Posterior cingulate gyrus (tissue), 11 donors: ENCODE measurements at regions not wholly inside any gene's neighbourhood (a gene's known extent, or its start where the extent isn't known, plus 50 kb on each side); places are given as distances from the start of the nearest gene placed in this dataset.
A peak's percentile ranks its signal among the peaks of the same experiment; 100 is the strongest.
"Not testable (repeated sequence)": the region's sequence is repeated elsewhere in the genome, so short reads cannot be mapped to it uniquely, and the experiment has no call there.

Source experiments
- DNase-seq, 10 donors: peaks; one replicate each; pipeline versions ENCODE4 v3.0.0 to v3.0.0-alpha.2; 2020 to 2021; ENCODE audit warnings: mixed read lengths in 3 of 10
- intact Hi-C: fragments of 100-400 bp; cut with DNase I; formaldehyde crosslinking; loops from one replicate; pipeline ENCODE4 v1.15.1; 2023

DNA sequence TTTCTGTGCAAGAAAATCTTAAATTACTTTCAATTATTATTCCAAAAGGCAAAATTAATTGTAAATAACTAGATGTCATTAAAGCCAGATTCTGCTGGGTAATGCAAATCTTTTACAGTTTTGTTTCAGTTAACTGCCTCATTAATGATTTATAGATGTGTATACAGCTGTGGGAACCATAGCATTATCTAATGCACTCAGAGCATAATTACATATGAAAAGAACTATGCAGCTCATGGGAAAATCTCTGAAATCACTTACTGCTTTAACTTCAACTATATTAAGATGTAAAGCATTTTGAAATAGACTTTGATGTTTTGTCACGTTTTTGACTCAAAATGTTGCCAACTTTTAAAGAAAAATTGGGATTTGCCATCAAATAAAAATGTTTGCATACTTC is 630.3 kb upstream of the KLHL4 start:
- intact Hi-C loops = no loop called here
- no peak for DNase-seq

DNA sequence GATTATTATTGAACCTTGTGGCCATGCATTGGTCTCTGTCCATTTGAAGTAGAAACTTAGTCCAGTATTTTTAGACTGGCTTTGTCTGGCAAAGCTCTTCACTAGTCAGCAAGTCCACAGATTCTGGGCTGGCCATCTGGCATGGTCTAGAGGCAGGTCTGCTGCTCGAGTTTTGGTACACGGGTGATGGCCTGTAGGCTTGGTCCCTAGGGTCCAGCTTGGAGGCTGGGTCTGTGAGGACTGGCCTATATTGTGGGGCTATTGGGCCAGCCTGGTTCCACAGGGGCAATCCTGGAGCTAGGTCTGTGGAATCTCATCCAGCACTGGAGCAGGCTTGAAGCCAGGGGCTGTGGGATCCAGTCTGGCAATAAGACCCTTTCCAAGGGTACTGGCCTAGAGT is 607.6 kb upstream of the KLHL4 start:
- DNase-seq = peak in 1 of 10 donors; percentile 68
- intact Hi-C loops = no loop called here

DNA sequence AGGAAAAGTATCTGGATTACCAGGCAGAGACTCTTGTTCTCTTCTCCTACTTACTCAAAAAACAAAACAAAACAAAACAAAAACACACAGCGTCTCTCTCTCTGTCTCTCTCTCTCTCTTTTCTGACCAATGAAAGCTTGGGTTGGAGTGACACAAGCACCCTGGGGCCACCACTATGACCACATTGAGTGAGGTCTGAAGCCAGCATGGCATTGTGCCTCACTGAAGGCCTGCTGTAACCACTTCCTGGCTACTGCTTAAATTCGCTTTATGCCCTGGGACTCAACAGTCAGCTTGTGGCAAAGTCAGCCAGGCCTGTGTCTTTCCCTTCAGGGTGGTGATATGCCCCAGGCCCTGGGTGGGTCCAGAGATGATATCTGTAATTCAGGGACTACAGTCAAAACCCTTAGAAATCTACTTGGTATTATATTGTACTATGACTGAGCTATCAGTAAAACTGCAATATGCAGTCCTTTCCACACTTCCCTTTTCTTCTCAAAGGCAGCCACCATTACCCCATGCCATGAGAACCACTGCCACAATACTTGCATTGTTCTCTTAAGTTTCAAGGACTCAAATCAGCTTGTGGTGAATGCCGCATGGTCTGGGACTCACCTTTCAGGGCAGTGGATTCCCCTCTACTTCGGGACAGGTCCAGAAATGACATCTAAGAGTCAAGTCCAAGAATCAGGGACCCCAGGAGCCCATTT is 606.8 kb upstream of the KLHL4 start:
- no peak for DNase-seq
- intact Hi-C loops = no loop called here

DNA sequence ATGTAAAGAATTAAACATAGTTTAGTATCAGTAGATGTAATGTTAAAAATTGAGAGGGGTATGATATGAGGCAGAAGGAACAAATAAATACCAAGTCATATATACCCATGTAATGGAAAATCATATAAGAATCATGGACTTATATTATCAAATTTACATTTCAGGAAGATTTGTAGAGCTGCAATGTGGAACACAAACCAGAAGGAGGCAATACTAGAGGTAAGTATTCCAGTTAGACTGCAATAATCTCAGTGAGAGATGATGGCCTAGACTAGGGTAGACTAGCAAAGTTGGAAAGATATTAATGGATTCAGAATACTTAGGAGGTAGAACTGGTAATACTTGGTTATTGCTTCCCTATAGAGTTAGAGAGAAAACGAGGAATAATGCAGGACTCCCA is 603.0 kb upstream of the KLHL4 start:
- DNase-seq = no peak
- intact Hi-C loops = no loop called here

DNA sequence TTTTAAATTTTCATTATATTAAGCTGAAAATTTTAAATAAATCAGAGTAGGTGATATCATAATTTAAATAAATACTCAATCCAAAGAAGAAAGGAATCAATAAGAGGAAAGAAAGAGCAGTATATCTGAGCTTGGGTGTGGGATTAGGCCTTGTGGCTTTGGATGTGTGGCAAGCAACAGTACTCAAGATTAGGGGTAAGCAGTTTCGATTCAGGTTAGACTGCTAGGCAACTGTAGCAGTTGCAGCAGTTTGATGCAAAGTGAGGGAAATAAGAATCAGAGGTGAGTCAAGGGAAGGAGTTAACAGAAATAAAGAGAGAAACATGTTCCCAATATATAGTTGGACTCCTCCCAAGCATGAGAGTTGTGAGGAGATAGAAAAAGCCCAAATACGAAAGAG is 599.6 kb upstream of the KLHL4 start:
- intact Hi-C loops = no loop called here
- no peak for DNase-seq

DNA sequence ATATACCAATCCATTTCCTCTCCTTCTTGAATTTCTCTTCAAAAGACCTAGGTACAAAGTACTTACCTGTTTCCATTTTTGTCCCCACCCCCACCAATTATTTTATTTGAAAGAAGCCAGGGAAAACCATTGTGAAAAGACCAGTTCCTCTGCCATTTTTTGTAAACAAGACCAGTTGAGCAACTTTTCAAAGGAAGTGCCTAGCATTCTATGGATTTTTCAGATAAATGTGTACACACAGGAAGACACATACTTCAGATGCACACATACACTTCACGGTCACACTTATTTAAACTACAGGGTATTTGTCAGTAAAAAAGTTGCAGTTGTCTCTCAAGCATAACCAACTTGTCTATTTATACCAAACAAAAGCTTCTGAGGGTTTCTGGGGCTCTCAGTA is 587.2 kb upstream of the KLHL4 start:
- intact Hi-C loops = no loop called here
- DNase-seq = no peak

GRCh38 chrX:86935988-86936387 is 581.6 kb upstream of the KLHL4 start:
- DNase-seq = peak in 1 of 10 donors; percentile 67

DNA sequence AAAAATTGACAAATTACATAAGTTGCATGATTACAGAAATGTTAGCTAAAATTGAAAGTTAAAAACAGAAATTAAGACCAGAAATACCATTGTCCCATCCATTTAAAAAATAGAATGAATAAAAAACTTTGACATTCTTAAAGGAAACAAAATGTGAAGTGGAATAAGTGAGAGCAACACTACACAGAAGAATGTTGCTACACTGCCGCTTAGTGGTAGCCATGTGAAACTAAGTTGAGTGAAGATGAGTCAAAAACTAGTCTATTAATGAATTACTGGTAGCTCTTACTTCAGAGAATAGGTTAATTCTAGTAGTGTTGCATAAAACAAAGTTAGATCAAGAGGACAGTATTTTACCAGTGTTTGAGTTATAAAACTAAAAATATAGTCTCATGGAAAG is 571.0 kb upstream of the KLHL4 start:
- peak in 2 of 10 donors; percentile 2 to 9 for DNase-seq
- intact Hi-C loops = loop anchor here (5.0 kb wide), 1 partner anchor 814 kb away; no protein-coding TSS in a partner anchor

More at GRCh38 chrX:86935988-86936387, 581.6 kb upstream of the KLHL4 start:
- intact Hi-C loops = no loop called here

GRCh38 chrX:86964321-86964720 is 553.3 kb upstream of the KLHL4 start:
- DNase-seq = no peak
- intact Hi-C loops = no loop called here

DNA sequence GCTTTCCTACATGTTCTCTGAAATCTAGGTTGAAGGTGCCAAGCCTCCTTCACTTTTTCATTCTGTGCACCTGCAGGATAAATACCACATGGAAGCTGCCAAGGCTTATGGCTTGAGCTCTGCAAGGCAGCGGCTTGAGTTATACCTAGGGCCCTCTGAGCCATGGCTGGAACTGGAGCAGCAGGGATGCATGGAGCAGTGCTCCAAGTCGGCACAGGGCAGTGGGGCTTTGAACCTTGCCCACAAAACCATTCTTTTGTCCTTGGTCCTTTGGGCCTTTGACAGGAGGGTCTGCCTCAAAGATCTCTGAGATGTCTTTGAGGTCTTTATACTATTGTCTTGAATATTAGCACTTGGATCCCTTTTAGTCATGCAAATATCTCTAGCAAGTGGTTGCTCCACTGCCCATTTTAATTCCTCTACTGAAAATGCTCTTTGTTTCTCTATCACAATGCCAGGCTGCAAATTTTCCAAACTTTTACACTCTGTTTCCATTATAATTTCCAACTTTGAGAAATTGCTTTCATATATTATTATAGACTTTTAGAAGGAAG is 536.2 kb upstream of the KLHL4 start:
- intact Hi-C loops = no loop called here
- DNase-seq = no peak

DNA sequence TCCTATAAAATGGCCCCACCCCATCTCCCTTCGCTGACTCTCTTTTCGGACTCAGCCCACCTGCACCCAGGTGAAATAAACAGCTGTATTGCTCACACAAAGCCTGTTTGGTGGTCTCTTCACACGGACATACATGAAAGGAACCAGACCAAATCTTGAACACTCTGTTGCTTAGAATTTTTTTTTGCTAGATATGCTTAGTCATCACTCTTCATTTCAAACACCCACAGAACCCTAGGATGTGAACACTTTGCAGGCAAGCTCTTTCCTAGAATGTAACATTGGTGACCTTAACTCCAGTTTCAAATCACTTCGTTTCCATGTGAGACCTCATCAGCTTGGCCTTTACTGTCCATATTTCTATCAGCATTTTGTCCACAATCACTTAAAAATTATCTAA is 530.3 kb upstream of the KLHL4 start:
- DNase-seq, intact Hi-C loops: not testable (repeated sequence)

- intact Hi-C loops = no loop called here
- DNase-seq = no peak
These were observed 514.6 kb upstream of the KLHL4 start for GRCh38 chrX:87003031-87003430.

DNA sequence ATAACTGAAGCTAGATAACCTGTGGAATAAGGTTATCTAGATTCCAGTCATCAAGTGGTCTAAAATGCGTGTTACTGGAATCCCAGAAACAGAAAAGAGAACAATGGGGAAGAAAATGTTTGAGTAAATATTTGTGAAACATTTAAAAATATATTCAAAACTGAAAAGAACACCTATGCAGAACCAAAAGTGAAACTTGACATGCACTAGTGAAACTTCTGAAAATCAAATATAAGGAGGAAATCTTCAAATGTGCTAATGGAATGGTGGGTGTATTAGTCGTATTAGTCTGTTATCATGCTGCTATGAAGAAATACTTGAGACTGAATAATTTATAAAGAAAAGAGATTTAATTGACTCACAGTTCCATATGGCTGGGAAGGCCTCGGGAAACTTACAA is 512.4 kb upstream of the KLHL4 start:
- intact Hi-C loops = no loop called here
- no peak for DNase-seq

DNA sequence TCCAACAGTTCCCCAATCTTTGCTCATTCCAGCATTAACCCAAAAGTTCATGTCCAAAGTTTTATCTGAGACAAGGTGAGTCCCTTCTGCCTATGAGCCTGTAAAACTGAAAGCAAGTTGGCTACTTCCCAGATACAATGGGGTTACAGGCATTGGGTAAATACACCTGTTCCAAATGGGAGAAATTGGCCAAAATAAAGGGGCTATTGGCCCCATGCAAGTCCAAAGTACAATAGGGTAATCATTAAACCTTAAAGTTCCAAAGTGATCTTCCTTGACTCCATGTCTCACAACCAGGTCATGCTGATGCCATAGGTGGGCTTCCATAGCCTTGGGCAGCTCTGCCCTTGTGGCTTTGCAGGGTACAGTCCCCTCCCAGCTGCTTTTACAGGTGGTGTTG is 511.7 kb upstream of the KLHL4 start:
- DNase-seq = no peak
- intact Hi-C loops = no loop called here

DNA sequence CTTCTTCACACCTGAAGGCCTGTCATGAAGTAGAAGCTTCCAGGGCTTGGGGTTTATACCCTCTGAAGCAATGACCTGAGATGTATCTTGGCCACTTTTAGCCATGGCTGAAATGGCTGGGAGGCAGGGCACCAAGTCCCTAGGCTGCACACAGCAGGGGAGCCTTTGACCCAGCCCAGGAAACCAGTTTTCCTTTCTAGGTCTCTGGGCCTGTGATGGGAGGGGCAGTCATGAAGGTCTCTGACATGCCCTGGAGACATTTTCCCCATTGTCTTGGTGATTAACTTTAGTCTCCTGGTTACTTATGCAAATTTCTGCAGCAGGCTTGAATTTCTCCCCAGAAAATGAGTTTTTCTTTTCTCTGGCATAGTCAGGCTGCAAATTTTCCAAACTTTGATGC is 511.0 kb upstream of the KLHL4 start:
- DNase-seq = no peak
- intact Hi-C loops = no loop called here

DNA sequence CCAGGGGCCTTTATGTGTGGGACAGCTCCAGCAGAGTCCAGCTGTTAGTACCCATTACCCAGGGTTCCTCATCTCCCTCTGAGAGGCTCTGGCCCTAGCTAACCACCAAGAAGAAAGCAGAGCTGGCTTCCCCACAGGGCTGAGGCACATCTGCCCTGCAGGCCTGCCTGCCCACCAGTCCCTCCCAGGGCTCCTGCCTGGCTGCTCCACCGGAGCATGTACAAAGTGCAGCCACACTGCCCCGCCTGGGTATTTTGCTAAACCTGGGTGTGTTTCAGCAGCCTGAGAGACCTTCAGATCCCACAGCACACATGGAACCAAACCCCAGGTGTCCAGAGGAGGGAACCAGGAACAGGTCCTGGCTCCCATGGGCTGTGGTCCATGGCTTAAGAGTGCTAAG is 500.4 kb upstream of the KLHL4 start:
- intact Hi-C loops = no loop called here
- peak in 2 of 10 donors; percentile 54 to 67 for DNase-seq

DNA sequence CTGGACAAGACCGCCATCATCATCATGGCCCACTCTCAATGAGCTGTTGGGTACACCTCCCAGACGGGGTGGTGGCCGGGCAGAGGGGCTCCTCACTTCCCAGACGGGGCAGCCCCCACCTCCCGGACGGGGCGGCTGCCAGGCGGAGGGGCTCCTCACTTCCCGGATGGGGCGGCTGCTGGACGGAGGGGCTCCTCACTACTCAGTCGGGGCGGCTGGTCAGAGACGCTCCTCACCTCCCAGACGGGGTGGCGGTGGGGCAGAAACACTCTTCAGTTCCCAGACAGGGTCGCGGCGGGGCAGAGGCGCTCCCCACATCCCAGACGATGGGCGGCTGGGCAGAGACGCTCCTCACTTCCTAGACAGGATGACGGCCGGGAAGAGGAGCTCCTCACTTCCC is 484.5 kb upstream of the KLHL4 start:
- intact Hi-C loops = not testable (repeated sequence)
- DNase-seq = peak in 2 of 10 donors; percentile 35 to 66

GRCh38 chrX:87045352-87045751 is 472.2 kb upstream of the KLHL4 start:
- DNase-seq = peak in 1 of 10 donors; percentile 26
- intact Hi-C loops = no loop called here

DNA sequence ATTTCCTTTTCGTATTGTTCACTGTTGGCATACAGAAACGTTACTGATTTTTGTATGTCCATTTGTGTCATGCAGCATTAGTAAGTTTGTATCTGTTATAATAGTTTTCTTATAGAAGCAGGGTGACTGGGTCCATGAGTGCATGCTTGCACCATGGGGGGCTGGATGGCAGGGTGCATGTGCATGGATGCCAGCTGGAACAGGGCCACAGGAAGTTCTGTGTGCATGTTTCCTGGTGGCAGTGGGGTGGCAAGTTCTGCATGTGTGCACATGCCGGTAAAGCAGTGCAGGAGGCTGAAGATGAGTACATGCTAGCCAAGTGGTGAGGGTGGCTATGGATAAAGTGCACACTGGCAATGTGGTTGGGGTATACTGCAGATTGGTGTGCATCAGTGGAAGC is 468.0 kb upstream of the KLHL4 start:
- no peak for DNase-seq
- intact Hi-C loops = no loop called here

DNA sequence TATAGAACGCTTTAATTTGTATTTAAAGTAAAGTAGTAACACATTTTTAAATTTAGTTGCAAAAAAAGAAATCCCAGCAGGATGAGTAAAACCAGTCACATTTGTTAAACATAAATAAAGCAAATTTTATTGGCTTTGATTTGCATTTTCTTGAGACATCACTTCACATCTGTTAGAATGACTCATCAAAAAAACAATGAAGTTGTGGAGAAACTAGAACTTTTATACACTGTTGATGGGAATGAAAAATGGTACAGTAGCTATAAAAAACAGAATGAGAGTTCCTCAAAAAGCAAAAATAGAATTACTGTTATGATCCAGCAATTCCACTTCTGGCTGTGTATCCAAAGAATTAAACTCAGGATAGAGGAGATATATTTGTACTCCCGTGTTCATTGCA is 454.0 kb upstream of the KLHL4 start:
- DNase-seq = no peak
- intact Hi-C loops = no loop called here

- intact Hi-C loops = no loop called here
- no peak for DNase-seq
These were observed 453.1 kb upstream of the KLHL4 start for GRCh38 chrX:87064502-87064901.

DNA sequence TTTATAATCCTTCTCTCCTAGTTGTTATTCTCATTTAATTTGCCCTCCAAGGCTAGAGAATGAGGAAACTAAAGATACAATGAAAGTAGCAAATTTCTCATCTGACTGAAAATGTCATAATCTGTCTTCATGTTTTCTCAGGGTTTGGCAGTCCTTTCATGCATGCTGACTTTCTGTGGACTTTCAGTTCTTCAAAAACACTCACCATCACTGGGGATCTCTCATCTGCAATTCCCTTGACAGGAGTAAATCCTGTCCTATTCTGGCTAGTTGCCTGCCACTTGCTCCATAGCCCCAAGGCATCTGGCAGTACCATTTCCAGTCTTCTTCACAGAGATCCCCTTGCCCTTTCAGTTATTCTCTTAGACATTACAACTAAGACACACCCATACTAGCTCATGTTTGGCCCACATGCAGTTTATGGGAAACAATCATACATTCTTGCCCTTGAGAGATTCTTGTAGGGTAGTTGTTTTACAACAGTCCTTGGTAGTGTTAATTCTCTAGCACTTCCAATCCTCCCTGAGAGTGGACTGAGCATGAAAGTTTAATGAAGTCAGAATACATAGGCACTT is 449.7 kb upstream of the KLHL4 start:
- no peak for DNase-seq
- intact Hi-C loops = no loop called here
